SK-N-SH (cell line): ENCODE measurements at regions not wholly inside any gene's neighbourhood (a gene's known extent, or its start where the extent isn't known, plus 50 kb on each side); places are given as distances from the start of the nearest gene placed in this dataset.

ENCODE experiments used
- CHD2 ChIP-seq: fragments of 150-350 bp; IDR thresholded peaks from 2 replicates; pipeline ENCODE4 v1.6.1; 2018; ENCODE audit warnings: low read length; ENCODE audit not compliant: partially characterized antibody
- CTCF ChIP-seq: fragments of 200-600 bp; sonication (generic); IDR thresholded peaks from 2 replicates; pipeline ENCODE4 v1.6.1; 2017; ENCODE audit warnings: antibody characterized with exemption, mild to moderate bottlenecking, moderate library complexity
- EP300 ChIP-seq, 2 experiments: IDR thresholded peaks; 2 replicates each; pipeline versions ENCODE4 v1.4.0 to v1.6.1; 2012; ENCODE audit warnings: borderline replicate concordance in 1 of 2, low read depth in 1 of 2, low read length in 1 of 2
- FOXJ3 ChIP-seq: sonication (generic); formaldehyde crosslinking; IDR thresholded peaks from 2 replicates; pipeline ENCODE4 v1.5.1; 2020; ENCODE audit warnings: mild to moderate bottlenecking, missing genetic modification reagents
- SMC3 ChIP-seq: IDR thresholded peaks from 2 replicates; pipeline ENCODE4 v1.6.1; 2012; ENCODE audit warnings: low read depth, low read length, improper control_type of control experiment
- TEAD4 ChIP-seq: IDR thresholded peaks from 2 replicates; pipeline ENCODE4 v1.4.0; 2012; ENCODE audit warnings: mild to moderate bottlenecking, borderline replicate concordance; ENCODE audit not compliant: insufficient read depth
- YY1 ChIP-seq: IDR thresholded peaks from 2 replicates; pipeline ENCODE4 v1.4.0; 2012; ENCODE audit warnings: low read depth, mild to moderate bottlenecking

- no peak for TF ChIP-seq FOXJ3 (CRISPR knock-in tag)
- TF ChIP-seq EP300 (IDR thresholded peaks at IDR 0.05; ENCODE audit: borderline replicate concordance in 1 of 2, low read depth in 1 of 2, low read length in 1 of 2), result no peak
- no peak for TF ChIP-seq SMC3
- TF ChIP-seq CTCF, result no peak
- TF ChIP-seq CHD2, result no peak
- TF ChIP-seq TEAD4, result no peak
- no peak for TF ChIP-seq YY1
Measured at GRCh38 chr10:6314620-6315205, 112.0 kb downstream of the PFKFB3 start.
